NCI-H2196 (cell line): ENCODE measurements at regions not wholly inside any gene's neighbourhood (a gene's known extent, or its start where the extent isn't known, plus 50 kb on each side); places are given as distances from the start of the nearest gene placed in this dataset.

Source experiments
- DNase-seq: peaks from one replicate; lab custom pipeline; 2025; ENCODE audit not compliant: unreplicated experiment; lab: John Stamatoyannopoulos, UW

DNA sequence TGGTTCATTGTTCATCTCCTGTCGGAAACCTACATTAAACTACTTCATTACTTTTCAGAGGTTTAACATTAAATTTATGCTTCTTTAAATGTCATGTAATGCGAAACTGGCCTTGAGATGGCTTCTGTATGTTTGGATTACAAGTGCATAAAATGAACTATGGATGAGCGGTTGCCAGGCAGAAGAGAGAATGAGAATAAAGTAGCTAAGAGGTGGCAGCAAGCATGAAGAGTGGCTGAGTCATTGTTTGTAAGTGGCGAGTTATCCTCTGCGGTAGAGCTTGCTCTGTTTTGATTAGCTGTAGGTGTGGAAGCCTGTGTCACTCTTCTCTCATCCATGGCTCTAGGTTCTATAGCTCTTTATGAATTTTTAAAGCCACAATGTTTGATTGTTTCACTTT is 1139.6 kb upstream of the PCDH9 start:
- peak; percentile 25 for DNase-seq

DNA sequence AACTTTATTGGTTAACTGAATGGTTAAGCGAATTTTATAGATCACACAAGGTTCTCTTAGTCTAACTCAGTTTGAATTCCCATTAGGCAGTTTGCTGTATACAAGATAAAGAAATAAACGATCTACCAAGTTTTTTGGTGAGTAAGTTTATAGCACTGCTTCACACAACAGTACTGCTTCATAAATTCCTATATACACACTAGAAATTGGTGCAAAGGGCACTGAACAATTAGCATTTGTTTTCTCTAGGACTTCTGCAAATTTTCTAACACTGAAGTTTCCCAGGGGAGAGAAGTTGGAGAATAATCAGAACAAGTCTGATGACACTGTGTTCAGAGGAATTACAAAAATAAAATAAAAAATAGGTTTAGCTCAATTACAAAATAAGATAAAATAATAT is 1138.8 kb upstream of the PCDH9 start:
- DNase-seq, result no peak

- DNase-seq, result no peak
Observed at GRCh38 chr13:68359105-68359504, 1129.0 kb upstream of the PCDH9 start.

- DNase-seq, result no peak
Observed at GRCh38 chr13:68358294-68358705, 1128.2 kb upstream of the PCDH9 start.

DNA sequence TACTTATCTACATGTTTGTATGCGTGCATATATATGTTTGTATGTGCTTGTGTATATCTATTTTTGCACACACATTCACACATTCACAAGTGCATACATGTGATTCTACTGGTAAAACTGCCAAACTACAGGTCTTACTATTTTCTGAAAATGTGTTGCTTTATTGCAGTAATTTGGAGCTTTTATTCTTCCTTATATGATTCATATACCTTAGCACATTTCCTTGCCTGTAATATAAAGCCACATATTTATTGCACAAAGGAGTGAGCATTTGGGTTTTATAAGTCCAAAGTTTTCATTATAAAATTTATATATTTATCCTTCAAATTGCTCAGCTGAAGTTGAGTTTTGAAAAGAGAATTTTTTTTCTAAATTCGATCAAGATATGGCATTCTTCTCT is 1120.4 kb upstream of the PCDH9 start:
- DNase-seq, result no peak

DNA sequence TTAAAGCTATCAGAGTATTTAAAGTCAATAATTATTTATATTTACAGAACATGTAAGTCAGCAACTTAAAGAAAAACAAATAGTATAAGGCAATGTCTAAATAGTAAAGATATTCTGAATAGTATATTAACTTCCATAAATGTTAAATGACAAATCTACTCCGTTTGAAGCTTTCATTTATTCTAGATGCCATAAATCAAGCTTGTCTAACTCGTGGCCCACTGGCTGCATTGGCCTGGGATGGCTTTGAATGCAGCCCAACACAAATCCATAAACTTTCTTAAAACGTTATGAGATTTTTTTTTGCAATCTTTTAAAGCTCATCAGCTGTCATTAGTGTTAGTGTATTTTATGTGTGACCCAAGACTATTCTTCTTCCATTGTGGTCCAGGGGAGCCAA is 1117.1 kb upstream of the PCDH9 start:
- no peak for DNase-seq

DNA sequence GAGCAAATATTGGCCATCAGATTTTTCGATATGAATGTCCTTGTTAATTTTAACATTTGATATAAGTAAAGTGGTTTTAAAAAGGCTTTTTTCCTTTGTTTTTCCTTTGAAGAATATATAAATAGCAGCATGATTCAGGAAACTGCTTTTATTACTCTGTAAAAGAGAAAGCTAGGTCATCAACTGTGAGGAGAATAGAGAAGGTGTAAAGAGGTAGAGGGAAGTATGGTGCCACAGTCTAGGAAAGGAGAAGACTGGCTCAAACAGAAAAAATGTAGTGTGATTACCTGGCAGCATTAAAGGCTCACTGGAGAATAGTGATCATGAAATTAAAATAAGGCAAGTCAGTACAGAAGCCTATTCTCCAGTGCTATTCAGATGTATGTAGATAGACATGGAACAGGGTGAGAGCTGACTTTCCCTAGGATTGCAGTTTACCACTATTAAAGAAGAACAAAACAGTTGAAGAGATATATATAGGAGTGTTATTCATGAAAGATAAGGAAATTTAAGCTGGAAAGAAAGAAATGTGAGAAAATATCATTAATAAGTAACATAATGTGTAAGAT is 1115.9 kb upstream of the PCDH9 start:
- no peak for DNase-seq

- DNase-seq, result no peak
Observed at GRCh38 chr13:68323124-68323523, 1093.0 kb upstream of the PCDH9 start.

GRCh38 chr13:68319384-68319783 is 1089.2 kb upstream of the PCDH9 start:
- DNase-seq, result no peak

- peak; percentile 3 for DNase-seq
Observed at GRCh38 chr13:68304286-68304893, 1074.3 kb upstream of the PCDH9 start.

- DNase-seq, result no peak
Observed at GRCh38 chr13:68293631-68294030, 1063.5 kb upstream of the PCDH9 start.

- DNase-seq, result no peak
Observed at GRCh38 chr13:68292601-68293000, 1062.5 kb upstream of the PCDH9 start.

- DNase-seq, result no peak
Observed at GRCh38 chr13:68291595-68291994, 1061.5 kb upstream of the PCDH9 start.

DNA sequence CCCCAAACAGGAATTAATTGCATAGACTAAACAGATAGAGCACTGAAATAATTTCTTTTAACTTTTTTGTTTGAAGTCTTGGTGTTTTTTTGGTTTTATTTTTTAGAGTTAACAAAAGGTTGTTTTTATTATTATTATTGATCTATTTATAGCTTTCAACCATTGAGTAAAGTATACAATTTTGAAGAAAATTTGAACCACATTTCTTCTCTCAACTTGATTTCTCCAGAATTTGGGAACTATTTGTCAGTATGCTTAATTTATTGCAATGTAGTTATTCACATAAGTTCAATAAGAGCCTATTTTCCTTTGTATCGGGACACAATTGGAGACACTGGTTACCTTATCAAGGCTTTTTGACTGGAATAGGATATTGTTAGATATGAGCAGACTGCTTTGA is 1045.6 kb upstream of the PCDH9 start:
- no peak for DNase-seq

- no peak for DNase-seq
Observed at GRCh38 chr13:68272652-68273051, 1042.5 kb upstream of the PCDH9 start.

- no peak for DNase-seq
Observed at GRCh38 chr13:68264692-68265091, 1034.6 kb upstream of the PCDH9 start.

- no peak for DNase-seq
Observed at GRCh38 chr13:68261105-68261504, 1031.0 kb upstream of the PCDH9 start.

- no peak for DNase-seq
Observed at GRCh38 chr13:68257111-68257842, 1027.1 kb upstream of the PCDH9 start.

DNA sequence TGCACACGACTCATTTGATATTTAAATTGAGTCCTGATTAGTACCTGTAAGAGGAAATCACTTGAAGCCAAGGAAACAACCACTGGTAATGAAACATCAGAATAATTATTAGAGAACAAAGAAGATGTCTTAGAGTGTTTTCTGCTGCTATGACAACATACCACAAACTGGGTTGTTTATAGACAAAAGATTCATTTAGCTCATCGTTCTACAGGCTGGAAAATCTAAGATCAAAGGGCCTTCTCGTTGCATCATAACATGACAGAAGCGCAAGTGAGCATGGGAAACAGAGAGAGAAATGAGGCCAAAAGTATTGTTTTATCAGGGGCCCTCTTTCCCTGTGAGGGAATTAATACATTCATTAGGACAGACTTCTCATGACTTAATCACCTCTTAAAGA is 1024.0 kb upstream of the PCDH9 start:
- DNase-seq, result no peak

DNA sequence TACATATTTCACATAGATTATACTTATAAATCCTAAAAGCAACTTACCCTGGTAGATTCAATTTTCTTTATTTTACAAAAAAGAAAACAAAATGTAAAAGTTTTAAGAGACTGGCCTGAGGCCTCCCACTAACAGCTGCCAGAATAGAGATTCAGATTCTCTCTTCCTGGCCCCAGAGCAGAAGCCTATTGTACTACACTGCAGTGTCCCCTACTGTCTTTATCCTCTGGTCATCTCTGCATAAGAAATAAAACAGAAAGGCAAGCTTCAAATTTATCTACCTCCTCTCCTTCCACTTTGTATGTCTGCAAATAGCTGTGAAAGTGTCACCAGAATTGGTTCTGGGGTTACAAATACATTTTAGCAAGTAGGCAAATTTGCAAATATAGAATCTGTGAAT is 1004.1 kb upstream of the PCDH9 start:
- no peak for DNase-seq

- DNase-seq, result no peak
Observed at GRCh38 chr13:68232351-68233130, 1002.4 kb upstream of the PCDH9 start.
